ENCODE measurements at regions not wholly inside any gene's neighbourhood (a gene's known extent, or its start where the extent isn't known, plus 50 kb on each side); places are given as distances from the start of the nearest gene placed in this dataset.

- 58 to 70% methylated on average over 3 of the region's 3 CpGs for WGBS, 2 donors (ENCODE audit: low coverage in 1 of 2)
- no peak for ATAC-seq
- no peaks in the 10 kb centered on the region for H3K9me3 ChIP-seq
- no peaks in the 10 kb centered on the region for H3K27me3 ChIP-seq
- no peak for TF ChIP-seq POLR2AphosphoS5 (IDR thresholded peaks at IDR 0.05)
- no peak for TF ChIP-seq POLR2A (IDR thresholded peaks at IDR 0.05)
- TF ChIP-seq EP300 (IDR thresholded peaks at IDR 0.05) = no peak
- TF ChIP-seq CTCF (IDR thresholded peaks at IDR 0.05) = no peak
- H3K36me3 ChIP-seq = no peaks in the 10 kb centered on the region
- no peak overlapping the region for H3K4me3 ChIP-seq
- no peaks in the 10 kb centered on the region for H3K4me1 ChIP-seq
- no peak overlapping the region for H3K27ac ChIP-seq
These were observed 590.9 kb upstream of the ZEB2 start for GRCh38 chr2:145110668-145111356.

- Histone ChIP-seq H3K27me3 (no peaks in the 10 kb centered on the region), H3K36me3 (no peaks in the 10 kb centered on the region), H3K9me3 (no peaks in the 10 kb centered on the region), H3K4me1 (no peaks in the 10 kb centered on the region), H3K4me3 (no peak overlapping the region), H3K27ac (no peak overlapping the region)
- TF ChIP-seq POLR2AphosphoS5 (IDR thresholded peaks at IDR 0.05) (no peak), EP300 (IDR thresholded peaks at IDR 0.05) (no peak), CTCF (IDR thresholded peaks at IDR 0.05) (no peak), POLR2A (IDR thresholded peaks at IDR 0.05) (no peak)
- WGBS, 2 donors (ENCODE audit: low coverage in 1 of 2) = 88% methylated on average over 7 to 8 of the region's 9 CpGs
- no peak for ATAC-seq
These were observed 589.2 kb upstream of the ZEB2 start for GRCh38 chr2:145108959-145109710.

- H3K9me3 ChIP-seq = no peaks in the 10 kb centered on the region
- no peak for TF ChIP-seq CTCF (IDR thresholded peaks at IDR 0.05)
- no peaks in the 10 kb centered on the region for H3K27me3 ChIP-seq
- 72 to 77% methylated on average over 8 to 9 of the region's 10 CpGs for WGBS, 2 donors (ENCODE audit: low coverage in 1 of 2)
- H3K27ac ChIP-seq = no peak overlapping the region
- no peaks in the 10 kb centered on the region for H3K36me3 ChIP-seq
- ATAC-seq = no peak
- H3K4me1 ChIP-seq = no peaks in the 10 kb centered on the region
- no peak overlapping the region for H3K4me3 ChIP-seq
These were observed 588.5 kb upstream of the ZEB2 start for GRCh38 chr2:145108361-145108778.

- TF ChIP-seq EP300 (IDR thresholded peaks at IDR 0.05) = no peak
- TF ChIP-seq POLR2A (IDR thresholded peaks at IDR 0.05) = no peak
- no peak for TF ChIP-seq POLR2AphosphoS5 (IDR thresholded peaks at IDR 0.05)
- no peak for TF ChIP-seq CTCF (IDR thresholded peaks at IDR 0.05)
- Histone ChIP-seq H3K4me1 (no peaks in the 10 kb centered on the region), H3K9me3 (no peaks in the 10 kb centered on the region), H3K27ac (no peak overlapping the region), H3K27me3 (no peaks in the 10 kb centered on the region), H3K4me3 (no peak overlapping the region), H3K36me3 (no peaks in the 10 kb centered on the region)
- no peak for ATAC-seq
- 94 to 97% methylated on average over 5 of the region's 5 CpGs for WGBS, 2 donors (ENCODE audit: low coverage in 1 of 2)
These were observed 586.4 kb upstream of the ZEB2 start for GRCh38 chr2:145106293-145106692.

GRCh38 chr2:145102706-145103105 is 582.8 kb upstream of the ZEB2 start:
- no peaks in the 10 kb centered on the region for H3K27me3 ChIP-seq
- no peaks in the 10 kb centered on the region for H3K4me1 ChIP-seq
- H3K9me3 ChIP-seq = no peaks in the 10 kb centered on the region
- 90 to 93% methylated on average over 2 of the region's 2 CpGs for WGBS, 2 donors (ENCODE audit: low coverage in 1 of 2)
- ATAC-seq = no peak
- no peak overlapping the region for H3K27ac ChIP-seq
- no peak overlapping the region for H3K4me3 ChIP-seq
- no peak for TF ChIP-seq POLR2AphosphoS5 (IDR thresholded peaks at IDR 0.05)
- no peak for TF ChIP-seq POLR2A (IDR thresholded peaks at IDR 0.05)
- TF ChIP-seq EP300 (IDR thresholded peaks at IDR 0.05) = no peak
- TF ChIP-seq CTCF (IDR thresholded peaks at IDR 0.05) = no peak
- no peaks in the 10 kb centered on the region for H3K36me3 ChIP-seq
